ENCODE measurements at regions not wholly inside any gene's neighbourhood (a gene's known extent, or its start where the extent isn't known, plus 50 kb on each side); places are given as distances from the start of the nearest gene placed in this dataset.

- no peak for DNase-seq (ENCODE audit: low read depth)
Observed at GRCh38 chr1:219358080-219358479, 184.4 kb downstream of the LYPLAL1 start.

GRCh38 chr1:219354962-219355361 is 181.3 kb downstream of the LYPLAL1 start:
- no peak for DNase-seq (ENCODE audit: low read depth)

DNA sequence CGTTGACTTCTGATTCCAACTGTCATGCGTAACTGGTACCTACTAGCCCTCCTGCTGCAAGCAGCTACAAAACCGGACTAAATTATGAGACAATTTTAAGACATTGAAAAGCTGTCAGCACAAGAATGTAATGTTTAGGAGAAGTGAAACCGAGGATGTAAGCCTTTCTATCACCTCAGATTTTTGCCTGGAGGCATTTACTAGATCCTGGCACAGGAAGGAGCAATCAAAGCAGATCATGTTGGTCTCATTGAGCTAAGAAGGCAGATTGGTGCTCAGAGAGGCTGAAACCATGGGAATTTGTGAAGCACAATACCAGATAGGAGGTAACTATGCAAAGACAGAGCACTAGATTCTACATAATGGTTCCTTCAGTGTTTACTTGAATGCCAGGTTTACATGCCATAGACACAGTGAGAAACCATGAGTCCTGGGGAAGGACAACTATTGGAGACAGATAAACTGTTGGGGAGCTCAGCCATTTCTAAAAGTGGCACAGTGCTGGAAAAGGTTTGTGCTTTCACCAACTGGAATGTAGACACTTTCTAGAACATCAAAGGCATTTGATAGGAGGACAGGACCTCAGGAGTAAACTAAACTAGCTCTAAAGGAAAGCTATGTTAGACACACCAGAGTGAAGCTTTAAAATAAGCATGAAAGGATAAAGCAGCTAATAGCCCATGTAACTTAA is 179.4 kb downstream of the LYPLAL1 start:
- DNase-seq (ENCODE audit: low read depth) = no peak

- no peak for DNase-seq (ENCODE audit: low read depth)
Observed at GRCh38 chr1:219350172-219350931, 176.7 kb downstream of the LYPLAL1 start.

DNA sequence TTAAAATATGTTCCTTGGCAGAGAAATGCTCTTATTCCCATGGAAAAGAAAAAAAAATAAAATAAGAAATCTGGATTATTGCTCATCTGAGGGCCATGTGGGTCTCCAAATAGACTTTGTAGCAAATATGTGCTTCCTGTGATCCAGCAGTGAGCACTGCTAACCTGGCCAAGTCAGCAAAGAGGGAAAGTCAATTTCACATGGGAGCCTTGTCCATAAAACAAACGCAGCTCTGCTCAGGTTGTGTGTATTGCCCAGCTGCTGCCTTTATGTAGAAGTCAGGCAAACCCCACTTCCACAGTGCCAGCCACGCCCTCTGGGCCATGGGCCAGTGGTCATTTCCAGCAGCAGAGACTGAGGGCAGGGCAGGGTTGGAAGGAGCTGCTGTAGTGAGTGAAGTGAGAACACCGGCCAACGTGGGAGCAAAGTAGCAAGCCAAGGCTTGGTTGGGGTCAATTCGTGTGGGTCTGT is 174.3 kb downstream of the LYPLAL1 start:
- no peak for DNase-seq (ENCODE audit: low read depth)

DNA sequence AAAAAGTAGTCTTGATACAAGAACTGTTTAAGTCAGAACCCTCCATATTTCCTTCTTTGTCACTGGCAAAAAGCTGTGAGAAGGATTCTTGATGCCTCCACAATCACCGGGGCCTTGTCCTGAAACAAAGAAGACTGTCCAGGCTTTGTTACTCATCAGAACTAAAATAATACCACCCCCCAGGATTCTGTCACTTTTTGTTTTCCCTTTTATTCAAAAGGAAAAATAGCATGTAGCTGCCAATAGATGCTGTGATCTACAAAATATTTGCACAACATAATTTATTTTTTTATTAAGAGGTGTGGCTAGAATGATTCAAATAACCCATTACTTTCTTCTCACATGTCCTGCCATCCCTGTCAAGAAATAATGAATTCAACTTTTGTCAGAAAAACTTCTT is 173.7 kb downstream of the LYPLAL1 start:
- no peak for DNase-seq (ENCODE audit: low read depth)

- DNase-seq (ENCODE audit: low read depth) = no peak
Observed at GRCh38 chr1:219345953-219346352, 172.3 kb downstream of the LYPLAL1 start.

- DNase-seq (ENCODE audit: low read depth) = no peak
Observed at GRCh38 chr1:219342836-219343235, 169.2 kb downstream of the LYPLAL1 start.

DNA sequence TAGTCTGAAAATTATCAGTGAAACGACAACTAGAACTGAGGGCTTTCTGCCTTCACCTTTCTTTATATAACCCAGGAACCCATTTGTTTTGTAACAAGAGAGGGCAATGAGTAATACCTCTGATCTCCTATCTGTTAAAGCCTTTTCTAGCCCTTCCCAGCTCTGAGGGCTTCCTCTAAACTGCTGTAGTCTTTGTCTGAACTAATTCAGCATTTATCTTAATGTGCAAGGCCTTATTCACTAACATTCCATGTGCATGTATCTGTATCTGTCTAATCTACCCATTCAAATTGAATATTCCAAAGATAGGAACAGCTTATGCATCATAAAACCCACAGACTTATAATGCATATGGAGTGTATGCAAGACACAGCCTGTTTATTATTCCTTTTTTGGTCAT is 167.1 kb downstream of the LYPLAL1 start:
- DNase-seq (ENCODE audit: low read depth) = peak; percentile 35

DNA sequence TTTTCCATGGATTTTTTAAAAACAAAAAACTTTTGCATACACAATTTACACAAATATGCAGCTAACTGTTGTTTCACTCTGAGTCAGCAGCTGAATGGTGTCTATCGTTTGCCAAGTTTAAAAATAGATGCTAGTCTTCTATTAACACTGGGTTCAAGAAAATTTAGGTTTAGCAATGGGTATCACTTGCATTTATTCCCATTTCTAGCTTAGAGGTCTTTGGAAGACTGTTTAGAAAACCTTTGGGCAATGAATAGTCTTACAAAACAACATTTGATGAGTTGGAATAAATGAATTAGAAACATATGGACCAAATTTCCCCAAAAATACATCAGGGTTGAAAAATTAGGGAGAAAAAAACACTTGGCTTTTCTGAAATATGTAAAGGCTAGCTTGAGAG is 165.8 kb downstream of the LYPLAL1 start:
- no peak for DNase-seq (ENCODE audit: low read depth)

- DNase-seq (ENCODE audit: low read depth) = no peak
Observed at GRCh38 chr1:219337588-219337987, 163.9 kb downstream of the LYPLAL1 start.

- DNase-seq (ENCODE audit: low read depth) = no peak
Observed at GRCh38 chr1:219333626-219334025, 159.9 kb downstream of the LYPLAL1 start.

DNA sequence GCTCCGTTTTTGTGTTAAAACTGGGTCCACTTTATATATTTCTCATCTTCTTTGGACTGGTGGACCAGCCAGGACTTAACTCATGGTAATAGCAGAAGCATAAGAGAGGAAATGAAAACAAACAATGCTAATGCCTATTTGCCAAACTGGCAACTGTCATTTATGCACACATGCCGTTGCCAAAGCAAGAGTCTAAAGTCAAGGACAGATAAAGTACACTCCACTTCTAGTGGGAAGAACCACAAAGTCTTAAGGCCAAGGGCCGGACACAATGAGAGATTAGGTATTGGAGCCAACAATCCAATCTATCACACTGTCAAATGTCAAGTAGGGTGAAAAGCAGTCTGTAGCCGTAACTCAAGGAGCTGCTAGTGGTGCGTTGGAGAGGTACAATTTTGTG is 157.7 kb downstream of the LYPLAL1 start:
- no peak for DNase-seq (ENCODE audit: low read depth)

DNA sequence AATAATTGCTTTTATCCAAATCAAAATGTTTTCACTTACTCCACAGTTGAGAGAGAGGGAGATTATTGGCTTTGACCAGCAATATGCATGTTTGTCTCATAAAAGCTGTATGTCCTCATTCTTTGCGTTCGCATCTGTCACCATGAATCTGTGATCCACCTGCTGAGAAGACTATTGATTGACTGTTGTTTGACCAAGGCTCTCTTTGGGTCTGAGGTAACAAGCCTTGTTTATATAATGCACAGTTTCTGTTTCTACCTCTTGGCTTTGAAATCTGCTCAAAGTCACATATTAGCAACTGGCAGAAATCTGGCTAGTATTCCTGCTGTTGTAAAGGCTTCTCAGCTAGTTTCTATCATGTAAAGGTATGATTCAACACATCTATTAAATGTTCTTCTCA is 157.0 kb downstream of the LYPLAL1 start:
- no peak for DNase-seq (ENCODE audit: low read depth)

DNA sequence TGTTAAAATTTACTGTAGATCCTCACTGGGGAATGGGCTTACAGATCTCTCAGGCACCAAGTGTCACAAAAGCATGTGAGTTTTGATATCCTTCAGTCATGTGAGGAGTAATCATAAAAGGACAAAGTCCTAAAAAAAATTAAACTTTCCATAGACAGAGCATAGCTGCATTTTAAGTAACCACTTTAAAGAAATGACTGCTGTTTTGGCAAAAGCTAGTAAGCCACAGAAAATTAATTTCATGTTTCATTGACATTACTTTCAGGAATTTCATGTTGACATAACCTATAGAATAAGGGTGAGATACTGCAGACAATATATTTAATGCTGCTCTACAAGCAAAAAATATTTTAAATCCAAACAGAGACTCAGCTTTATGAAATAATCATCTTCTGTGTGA is 156.3 kb downstream of the LYPLAL1 start:
- DNase-seq (ENCODE audit: low read depth) = no peak

- peak; percentile 73 for DNase-seq (ENCODE audit: low read depth)
Observed at GRCh38 chr1:219329578-219329977, 155.9 kb downstream of the LYPLAL1 start.

- DNase-seq (ENCODE audit: low read depth) = no peak
Observed at GRCh38 chr1:219326843-219327242, 153.2 kb downstream of the LYPLAL1 start.

DNA sequence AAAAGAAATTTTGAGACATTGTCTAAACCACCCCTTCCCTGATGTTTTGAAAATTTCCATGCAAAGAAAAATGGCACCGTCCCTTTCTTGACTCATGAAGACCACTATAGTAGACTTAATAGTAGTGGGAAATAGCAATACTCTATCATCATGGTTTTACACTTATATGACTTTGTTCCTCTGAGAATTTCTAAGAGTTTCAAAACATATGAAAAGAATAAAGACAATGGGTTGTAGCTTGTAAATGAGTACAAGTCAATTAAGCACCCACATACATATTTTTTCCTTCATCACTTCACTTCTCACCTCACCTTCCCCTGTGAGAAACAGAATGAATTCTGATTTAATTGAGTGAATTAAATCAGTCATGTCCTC is 151.7 kb downstream of the LYPLAL1 start:
- DNase-seq (ENCODE audit: low read depth) = no peak

DNA sequence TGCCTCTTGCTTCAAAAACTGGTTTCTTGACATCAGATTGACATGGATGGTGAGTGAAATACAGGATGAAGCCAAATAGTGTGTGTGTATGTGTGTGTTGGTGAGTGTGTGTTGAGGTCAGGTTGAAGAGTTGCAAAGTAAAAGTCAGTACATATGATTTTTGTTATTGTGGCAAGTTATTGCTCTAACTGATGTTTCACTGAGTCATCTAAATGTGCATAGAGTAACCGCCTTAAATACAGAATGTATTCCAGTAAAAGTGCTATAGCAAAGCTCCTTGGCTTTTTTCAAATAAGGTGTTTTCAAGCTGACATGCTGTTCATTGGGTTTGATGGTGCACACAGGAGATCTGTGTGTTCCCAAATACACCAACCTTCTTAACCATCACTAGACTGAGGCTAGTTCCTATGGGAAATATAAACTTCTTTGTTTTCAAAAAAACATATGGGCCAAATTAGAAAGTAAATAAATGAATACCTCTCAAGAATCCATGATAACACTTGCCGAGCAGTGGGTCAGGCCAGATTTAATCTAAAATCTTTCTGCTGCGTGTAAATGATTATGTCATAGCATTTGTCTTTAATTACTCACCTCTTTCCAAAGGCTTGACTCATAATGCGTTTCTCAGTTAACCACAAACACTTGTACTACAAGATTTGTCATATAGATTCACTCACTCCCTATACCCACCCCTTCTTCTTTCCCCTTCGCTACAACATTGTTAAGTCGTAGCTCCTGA is 151.1 kb downstream of the LYPLAL1 start:
- DNase-seq (ENCODE audit: low read depth) = peak; percentile 95

DNA sequence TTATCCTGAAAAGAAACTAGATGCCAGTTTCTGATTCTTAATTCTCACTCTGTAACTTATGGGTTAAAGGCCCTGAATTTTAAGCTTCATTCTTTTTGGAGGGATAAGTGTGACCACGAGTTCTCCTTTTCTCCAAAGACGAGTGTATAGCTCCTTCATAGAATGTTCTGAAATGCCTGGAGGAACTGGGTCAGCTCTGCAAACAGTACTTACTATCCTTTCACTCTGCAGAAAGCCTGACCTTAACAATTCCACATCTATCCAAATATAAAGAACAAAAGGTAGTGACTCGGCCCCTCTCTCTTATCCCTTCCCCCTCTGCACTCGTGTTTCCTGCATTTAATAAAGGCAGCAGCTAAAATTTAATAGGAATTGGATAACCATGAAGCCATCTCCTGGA is 150.5 kb downstream of the LYPLAL1 start:
- DNase-seq (ENCODE audit: low read depth) = no peak

GRCh38 chr1:219323426-219323825 is 149.7 kb downstream of the LYPLAL1 start:
- DNase-seq (ENCODE audit: low read depth) = no peak

DNA sequence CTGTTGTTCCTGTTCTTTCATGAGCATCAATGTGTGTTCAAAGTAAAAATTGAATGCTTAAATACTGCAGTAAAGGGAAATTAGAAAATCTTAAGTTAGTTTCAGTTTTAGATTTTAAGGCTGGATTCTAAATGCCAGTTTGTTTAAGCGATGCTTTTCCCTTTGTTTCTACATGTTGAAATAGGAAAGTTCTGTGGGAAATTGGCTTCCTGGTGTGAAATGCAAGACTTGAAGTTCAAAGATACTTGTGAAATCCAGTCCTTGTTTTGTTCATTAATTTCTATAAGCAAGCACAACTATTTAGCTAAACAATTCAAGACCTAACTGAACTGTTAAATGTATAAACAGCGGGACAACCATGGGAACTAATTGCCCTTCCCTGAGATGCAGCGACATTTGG is 149.1 kb downstream of the LYPLAL1 start:
- DNase-seq (ENCODE audit: low read depth) = no peak
